ENCODE measurements at regions not wholly inside any gene's neighbourhood (a gene's known extent, or its start where the extent isn't known, plus 50 kb on each side); places are given as distances from the start of the nearest gene placed in this dataset.
"Not testable (repeated sequence)": the region's sequence is repeated elsewhere in the genome, so short reads cannot be mapped to it uniquely, and the experiment has no call there.

- H3K9me3 ChIP-seq (ENCODE audit: severe bottlenecking), result no peaks in the 10 kb centered on the region
- H3K4me3 ChIP-seq (ENCODE audit: low read depth, low read length), result no peak overlapping the region
- no peaks in the 10 kb centered on the region for H3K36me3 ChIP-seq
- H3K27me3 ChIP-seq (ENCODE audit: insufficient read depth, low read depth, severe bottlenecking), result peaks cover 31% of the 10 kb centered on the region
- H3K27ac ChIP-seq, result no peak overlapping the region
- no peak for TF ChIP-seq CTCF (IDR thresholded peaks at IDR 0.05; ENCODE audit: low read depth, low read length)
- DNase-seq, result no peak
Measured at GRCh38 chr12:126271159-126271558, 1205.9 kb downstream of the AACS start.

GRCh38 chr12:126282691-126283090 lies 1217.5 kb downstream of the AACS start:
- H3K27me3 ChIP-seq (ENCODE audit: insufficient read depth, low read depth, severe bottlenecking), result peaks cover 14% of the 10 kb centered on the region
- no peaks in the 10 kb centered on the region for H3K36me3 ChIP-seq
- H3K9me3 ChIP-seq (ENCODE audit: severe bottlenecking), result no peaks in the 10 kb centered on the region
- no peak overlapping the region for H3K27ac ChIP-seq
- no peak for TF ChIP-seq CTCF (IDR thresholded peaks at IDR 0.05; ENCODE audit: low read depth, low read length)
- DNase-seq, result no peak
- H3K4me3 ChIP-seq (ENCODE audit: low read depth, low read length), result no peak overlapping the region

- H3K27me3 ChIP-seq (ENCODE audit: insufficient read depth, low read depth, severe bottlenecking), result peaks cover 12% of the 10 kb centered on the region
- TF ChIP-seq CTCF (IDR thresholded peaks at IDR 0.05; ENCODE audit: low read depth, low read length), result no peak
- no peak for DNase-seq
- no peaks in the 10 kb centered on the region for H3K36me3 ChIP-seq
- H3K27ac ChIP-seq, result no peak overlapping the region
- no peak overlapping the region for H3K4me3 ChIP-seq (ENCODE audit: low read depth, low read length)
- H3K9me3 ChIP-seq (ENCODE audit: severe bottlenecking), result no peaks in the 10 kb centered on the region
Measured at GRCh38 chr12:126286203-126286602, 1221.0 kb downstream of the AACS start.

- no peak overlapping the region for H3K27ac ChIP-seq
- peaks cover 3% of the 10 kb centered on the region for H3K9me3 ChIP-seq (ENCODE audit: severe bottlenecking)
- TF ChIP-seq CTCF (IDR thresholded peaks at IDR 0.05; ENCODE audit: low read depth, low read length), result no peak
- H3K27me3 ChIP-seq (ENCODE audit: insufficient read depth, low read depth, severe bottlenecking), result peaks cover 12% of the 10 kb centered on the region
- H3K36me3 ChIP-seq, result no peaks in the 10 kb centered on the region
- no peak overlapping the region for H3K4me3 ChIP-seq (ENCODE audit: low read depth, low read length)
- DNase-seq, result no peak
Measured at GRCh38 chr12:126290456-126290855, 1225.2 kb downstream of the AACS start.

GRCh38 chr12:126291987-126292386 lies 1226.8 kb downstream of the AACS start:
- not testable (repeated sequence) for H3K9me3 ChIP-seq (ENCODE audit: severe bottlenecking); DNase-seq; H3K4me3 ChIP-seq (ENCODE audit: low read depth, low read length); H3K27ac ChIP-seq; H3K36me3 ChIP-seq
- peaks cover 19% of the 10 kb centered on the region for H3K27me3 ChIP-seq (ENCODE audit: insufficient read depth, low read depth, severe bottlenecking)

GRCh38 chr12:126295652-126296051 lies 1230.4 kb downstream of the AACS start:
- Histone ChIP-seq H3K4me3 (ENCODE audit: low read depth, low read length) (no peak overlapping the region), H3K36me3 (no peaks in the 10 kb centered on the region), H3K27me3 (ENCODE audit: insufficient read depth, low read depth, severe bottlenecking) (peaks cover 12% of the 10 kb centered on the region), H3K9me3 (ENCODE audit: severe bottlenecking) (peaks cover 3% of the 10 kb centered on the region), H3K27ac (no peak overlapping the region)
- DNase-seq, result no peak
- TF ChIP-seq CTCF (IDR thresholded peaks at IDR 0.05; ENCODE audit: low read depth, low read length), result no peak
